ENCODE measurements at regions not wholly inside any gene's neighbourhood (a gene's known extent, or its start where the extent isn't known, plus 50 kb on each side); places are given as distances from the start of the nearest gene placed in this dataset.

GRCh38 chr2:48890454-48891131 is 135.1 kb upstream of the LHCGR start:
- TF ChIP-seq CTCF (IDR thresholded peaks at IDR 0.05 in 4 of 5, conservative IDR thresholded peaks at IDR 0.05 in 1 of 5) (no peak), POLR2A (IDR thresholded peaks at IDR 0.05) (no peak)
- DNase-seq (no peak), ATAC-seq (no peak)
- H3K27ac ChIP-seq = no peak overlapping the region
- no peaks in the 10 kb centered on the region for H3K9me3 ChIP-seq
- no peaks in the 10 kb centered on the region for H3K36me3 ChIP-seq
- intact Hi-C loops (cut with DNase I; ENCODE audit: low total_unique reads) (no loop called here), in situ Hi-C loops (cut with MboI; ENCODE audit: low sequenced_read_pairs in 4 of 4) (no loop called here)
- no peaks in the 10 kb centered on the region for H3K27me3 ChIP-seq
- H3K4me3 ChIP-seq = no peak overlapping the region
- no peaks in the 10 kb centered on the region for H3K4me1 ChIP-seq

- intact Hi-C loops (cut with DNase I; ENCODE audit: low total_unique reads) (no loop called here), in situ Hi-C loops (cut with MboI; ENCODE audit: low sequenced_read_pairs in 4 of 4) (no loop called here)
- H3K36me3 ChIP-seq = no peaks in the 10 kb centered on the region
- no peak overlapping the region for H3K4me3 ChIP-seq
- no peak for TF ChIP-seq POLR2A (IDR thresholded peaks at IDR 0.05)
- no peak for TF ChIP-seq CTCF (IDR thresholded peaks at IDR 0.05 in 4 of 5, conservative IDR thresholded peaks at IDR 0.05 in 1 of 5)
- H3K27me3 ChIP-seq = no peaks in the 10 kb centered on the region
- no peaks in the 10 kb centered on the region for H3K4me1 ChIP-seq
- ATAC-seq = no peak
- no peaks in the 10 kb centered on the region for H3K9me3 ChIP-seq
- H3K27ac ChIP-seq = no peak overlapping the region
- no peak for DNase-seq
Measured at GRCh38 chr2:48888066-48888465, 132.5 kb upstream of the LHCGR start.

GRCh38 chr2:48886919-48887318 is 131.4 kb upstream of the LHCGR start:
- H3K27ac ChIP-seq = no peak overlapping the region
- no peak for ATAC-seq
- no peaks in the 10 kb centered on the region for H3K27me3 ChIP-seq
- no peak overlapping the region for H3K4me3 ChIP-seq
- in situ Hi-C loops (cut with MboI; ENCODE audit: low sequenced_read_pairs in 4 of 4) = no loop called here
- TF ChIP-seq CTCF (IDR thresholded peaks at IDR 0.05 in 4 of 5, conservative IDR thresholded peaks at IDR 0.05 in 1 of 5) (no peak), POLR2A (IDR thresholded peaks at IDR 0.05) (no peak)
- no peaks in the 10 kb centered on the region for H3K9me3 ChIP-seq
- intact Hi-C loops (cut with DNase I; ENCODE audit: low total_unique reads) = no loop called here
- no peaks in the 10 kb centered on the region for H3K4me1 ChIP-seq
- no peak for DNase-seq
- H3K36me3 ChIP-seq = no peaks in the 10 kb centered on the region

- TF ChIP-seq CTCF (IDR thresholded peaks at IDR 0.05 in 4 of 5, conservative IDR thresholded peaks at IDR 0.05 in 1 of 5) (no peak), POLR2A (IDR thresholded peaks at IDR 0.05) (no peak)
- intact Hi-C loops (cut with DNase I; ENCODE audit: low total_unique reads) (no loop called here), in situ Hi-C loops (cut with MboI; ENCODE audit: low sequenced_read_pairs in 4 of 4) (no loop called here)
- Histone ChIP-seq H3K4me1 (no peaks in the 10 kb centered on the region), H3K27ac (no peak overlapping the region), H3K9me3 (no peaks in the 10 kb centered on the region), H3K36me3 (no peaks in the 10 kb centered on the region), H3K27me3 (no peaks in the 10 kb centered on the region), H3K4me3 (no peak overlapping the region)
- ATAC-seq = no peak
- DNase-seq = no peak
Measured at GRCh38 chr2:48885841-48886240, 130.3 kb upstream of the LHCGR start.

GRCh38 chr2:48883661-48884060 is 128.1 kb upstream of the LHCGR start:
- Histone ChIP-seq H3K27ac (no peak overlapping the region), H3K36me3 (no peaks in the 10 kb centered on the region), H3K27me3 (no peaks in the 10 kb centered on the region), H3K9me3 (no peaks in the 10 kb centered on the region), H3K4me1 (no peaks in the 10 kb centered on the region), H3K4me3 (no peak overlapping the region)
- no peak for TF ChIP-seq CTCF (IDR thresholded peaks at IDR 0.05 in 4 of 5, conservative IDR thresholded peaks at IDR 0.05 in 1 of 5)
- TF ChIP-seq POLR2A (IDR thresholded peaks at IDR 0.05) = no peak
- intact Hi-C loops (cut with DNase I; ENCODE audit: low total_unique reads) (no loop called here), in situ Hi-C loops (cut with MboI; ENCODE audit: low sequenced_read_pairs in 4 of 4) (no loop called here)
- no peak for ATAC-seq
- DNase-seq = no peak

All from gastrocnemius medialis (tissue), 4 donors.